T-helper 1 cell (primary cell): ENCODE measurements at regions not wholly inside any gene's neighbourhood (a gene's known extent, or its start where the extent isn't known, plus 50 kb on each side); places are given as distances from the start of the nearest gene placed in this dataset.

Experiments
- DNase-seq, 5 donors: peaks; one replicate each; pipeline ENCODE4 v3.0.0-alpha.2; 2012 to 2020

GRCh38 chr5:67541875-67542274, 345.3 kb upstream of the CD180 start:
- DNase-seq = no peak

- DNase-seq = no peak
Observed at GRCh38 chr5:67538855-67539506, 342.4 kb upstream of the CD180 start.

GRCh38 chr5:67537439-67538148, 341.0 kb upstream of the CD180 start:
- no peak for DNase-seq

- no peak for DNase-seq
Observed at GRCh38 chr5:67536866-67537265, 340.3 kb upstream of the CD180 start.

GRCh38 chr5:67530609-67531255, 334.1 kb upstream of the CD180 start:
- DNase-seq = no peak

GRCh38 chr5:67528953-67529352, 332.4 kb upstream of the CD180 start:
- no peak for DNase-seq

GRCh38 chr5:67526793-67527192, 330.2 kb upstream of the CD180 start:
- DNase-seq = no peak

GRCh38 chr5:67520161-67520908, 323.7 kb upstream of the CD180 start:
- no peak for DNase-seq

- DNase-seq = no peak
Observed at GRCh38 chr5:67518227-67518626, 321.6 kb upstream of the CD180 start.

GRCh38 chr5:67516948-67517565, 320.5 kb upstream of the CD180 start:
- DNase-seq = no peak

- peak in 1 of 5 donors; percentile 29 for DNase-seq
Observed at GRCh38 chr5:67515762-67516161, 319.2 kb upstream of the CD180 start.

GRCh38 chr5:67515020-67515689, 318.6 kb upstream of the CD180 start:
- DNase-seq = peak in 1 of 5 donors; percentile 85

- DNase-seq = no peak
Observed at GRCh38 chr5:67512758-67513157, 316.2 kb upstream of the CD180 start.

- no peak for DNase-seq
Observed at GRCh38 chr5:67511911-67512310, 315.3 kb upstream of the CD180 start.

- peak in 1 of 5 donors; percentile 37 for DNase-seq
Observed at GRCh38 chr5:67510204-67510603, 313.6 kb upstream of the CD180 start.

GRCh38 chr5:67509402-67510186, 313.0 kb upstream of the CD180 start:
- no peak for DNase-seq

GRCh38 chr5:67506241-67506640, 309.6 kb upstream of the CD180 start:
- no peak for DNase-seq

GRCh38 chr5:67502951-67503350, 306.4 kb upstream of the CD180 start:
- no peak for DNase-seq

GRCh38 chr5:67496051-67496450, 299.5 kb upstream of the CD180 start:
- DNase-seq = no peak

GRCh38 chr5:67495072-67495471, 298.5 kb upstream of the CD180 start:
- DNase-seq = no peak

- no peak for DNase-seq
Observed at GRCh38 chr5:67494186-67494855, 297.7 kb upstream of the CD180 start.
